ENCODE measurements at regions not wholly inside any gene's neighbourhood (a gene's known extent, or its start where the extent isn't known, plus 50 kb on each side); places are given as distances from the start of the nearest gene placed in this dataset.

GRCh38 chr2:144592500-144593256 is 72.8 kb upstream of the ZEB2 start:
- Histone ChIP-seq H3K4me3 (ENCODE audit: low read depth, low read length) (no peak overlapping the region), H3K36me3 (ENCODE audit: insufficient read depth) (no peaks in the 10 kb centered on the region), H3K27ac (ENCODE audit: low read depth) (no peak overlapping the region), H3K4me1 (ENCODE audit: insufficient read depth) (no peaks in the 10 kb centered on the region)
- DNase-seq (ENCODE audit: extremely low spot score), result no peak
- WGBS, result 89% methylated on average over 8 of the region's 8 CpGs

- 98% methylated on average over 1 of the region's 1 CpG for WGBS
- H3K4me1 ChIP-seq (ENCODE audit: insufficient read depth), result no peaks in the 10 kb centered on the region
- no peak overlapping the region for H3K4me3 ChIP-seq (ENCODE audit: low read depth, low read length)
- H3K27ac ChIP-seq (ENCODE audit: low read depth), result no peak overlapping the region
- H3K36me3 ChIP-seq (ENCODE audit: insufficient read depth), result no peaks in the 10 kb centered on the region
- no peak for DNase-seq (ENCODE audit: extremely low spot score)
Measured at GRCh38 chr2:144587306-144587705, 67.4 kb upstream of the ZEB2 start.

DNA sequence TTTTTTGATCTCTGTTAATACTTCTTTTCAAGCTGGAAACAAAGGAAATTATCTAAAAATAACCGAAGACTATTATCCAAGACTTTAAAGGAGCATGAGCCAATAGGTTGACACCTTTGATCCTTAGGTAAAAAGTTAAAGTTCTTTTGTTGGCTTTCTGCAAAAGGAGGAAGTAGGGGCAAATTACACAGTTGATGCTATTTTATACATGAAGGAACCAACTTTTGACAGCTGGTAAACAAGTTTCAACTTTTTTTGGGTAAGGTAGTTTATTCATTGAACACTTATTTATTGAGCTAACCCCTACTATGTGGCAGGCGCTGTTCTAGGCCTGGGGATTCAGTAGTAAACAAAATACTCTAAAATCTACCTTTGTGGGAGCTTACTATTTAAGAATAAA is 66.6 kb upstream of the ZEB2 start:
- no peak overlapping the region for H3K4me3 ChIP-seq (ENCODE audit: low read depth, low read length)
- no peak for DNase-seq (ENCODE audit: extremely low spot score)
- no peaks in the 10 kb centered on the region for H3K36me3 ChIP-seq (ENCODE audit: insufficient read depth)
- WGBS, result 89% methylated on average over 2 of the region's 2 CpGs
- no peaks in the 10 kb centered on the region for H3K4me1 ChIP-seq (ENCODE audit: insufficient read depth)
- H3K27ac ChIP-seq (ENCODE audit: low read depth), result no peak overlapping the region

DNA sequence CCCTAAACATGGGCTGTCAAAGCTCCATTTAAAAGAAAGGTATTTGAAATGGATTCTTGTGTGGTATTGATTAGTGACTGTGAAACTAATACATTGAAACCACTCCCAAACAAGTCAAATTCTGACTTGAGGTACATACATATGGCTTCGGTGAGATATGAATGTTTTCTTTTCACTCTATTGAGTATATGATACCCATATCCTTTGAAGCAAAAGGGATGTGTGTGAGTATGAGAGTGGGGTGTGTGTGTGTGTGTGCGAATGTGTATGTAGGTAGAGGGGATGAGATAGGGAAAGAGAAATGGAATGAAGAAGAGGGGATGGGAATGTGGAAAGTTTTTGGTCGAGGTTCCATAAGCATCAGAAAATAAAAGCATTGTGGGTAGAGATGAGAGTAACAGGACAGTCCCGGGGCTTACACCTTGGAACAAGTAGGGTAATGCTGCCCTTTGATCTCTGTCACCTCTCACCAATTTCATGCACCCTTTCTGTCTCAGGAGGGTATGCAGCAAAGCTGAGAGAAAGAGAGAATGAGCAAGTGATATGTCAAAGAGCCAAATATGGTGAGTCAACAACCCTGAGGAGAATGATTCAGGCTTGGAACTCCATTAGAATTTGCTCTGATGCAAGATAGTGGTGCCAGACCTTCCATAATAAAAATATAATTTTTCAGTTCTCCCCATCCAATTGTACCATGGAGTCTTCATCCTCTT is 64.0 kb upstream of the ZEB2 start:
- no peak for DNase-seq (ENCODE audit: extremely low spot score)
- Histone ChIP-seq H3K36me3 (ENCODE audit: insufficient read depth) (no peaks in the 10 kb centered on the region), H3K4me1 (ENCODE audit: insufficient read depth) (no peaks in the 10 kb centered on the region), H3K27ac (ENCODE audit: low read depth) (no peak overlapping the region), H3K4me3 (ENCODE audit: low read depth, low read length) (no peak overlapping the region)
- WGBS, result 96% methylated on average over 4 of the region's 4 CpGs

- no peaks in the 10 kb centered on the region for H3K36me3 ChIP-seq (ENCODE audit: insufficient read depth)
- no peaks in the 10 kb centered on the region for H3K4me1 ChIP-seq (ENCODE audit: insufficient read depth)
- WGBS, result 83% methylated on average over 6 of the region's 6 CpGs
- H3K27ac ChIP-seq (ENCODE audit: low read depth), result no peak overlapping the region
- DNase-seq (ENCODE audit: extremely low spot score), result no peak
- H3K4me3 ChIP-seq (ENCODE audit: low read depth, low read length), result no peak overlapping the region
Measured at GRCh38 chr2:144583381-144583729, 63.4 kb upstream of the ZEB2 start.

- H3K4me1 ChIP-seq (ENCODE audit: insufficient read depth), result no peaks in the 10 kb centered on the region
- 65% methylated on average over 12 of the region's 12 CpGs for WGBS
- H3K4me3 ChIP-seq (ENCODE audit: low read depth, low read length), result no peak overlapping the region
- no peaks in the 10 kb centered on the region for H3K36me3 ChIP-seq (ENCODE audit: insufficient read depth)
- no peak for DNase-seq (ENCODE audit: extremely low spot score)
- H3K27ac ChIP-seq (ENCODE audit: low read depth), result no peak overlapping the region
Measured at GRCh38 chr2:144582651-144583380, 62.9 kb upstream of the ZEB2 start.

- WGBS, result 84% methylated on average over 4 of the region's 4 CpGs
- DNase-seq (ENCODE audit: extremely low spot score), result no peak
- Histone ChIP-seq H3K36me3 (ENCODE audit: insufficient read depth) (no peaks in the 10 kb centered on the region), H3K4me1 (ENCODE audit: insufficient read depth) (no peaks in the 10 kb centered on the region), H3K27ac (ENCODE audit: low read depth) (no peak overlapping the region), H3K4me3 (ENCODE audit: low read depth, low read length) (no peak overlapping the region)
Measured at GRCh38 chr2:144580521-144581161, 60.7 kb upstream of the ZEB2 start.

DNA sequence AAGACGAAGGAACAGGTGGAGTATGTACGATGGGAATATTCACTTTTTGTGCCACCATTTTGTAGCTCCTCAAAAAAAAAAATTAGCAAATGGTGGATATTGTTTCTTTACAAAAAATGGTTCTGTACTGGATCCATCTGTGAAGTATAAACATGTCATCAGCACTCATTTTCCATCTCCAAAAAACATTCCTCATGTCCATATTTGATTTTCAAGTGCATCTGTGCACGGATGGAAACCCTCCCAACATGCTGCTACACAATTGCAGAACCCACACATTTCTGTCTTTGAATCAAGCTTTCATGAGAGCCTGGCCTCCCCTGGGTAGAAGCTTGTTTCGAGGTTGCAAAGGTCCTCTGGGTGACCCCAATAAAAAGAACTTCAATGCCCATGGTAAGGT is 59.6 kb upstream of the ZEB2 start:
- DNase-seq (ENCODE audit: extremely low spot score), result no peak
- H3K27ac ChIP-seq (ENCODE audit: low read depth), result no peak overlapping the region
- H3K4me1 ChIP-seq (ENCODE audit: insufficient read depth), result no peaks in the 10 kb centered on the region
- WGBS, result 91% methylated on average over 4 of the region's 4 CpGs
- no peaks in the 10 kb centered on the region for H3K36me3 ChIP-seq (ENCODE audit: insufficient read depth)
- no peak overlapping the region for H3K4me3 ChIP-seq (ENCODE audit: low read depth, low read length)

DNA sequence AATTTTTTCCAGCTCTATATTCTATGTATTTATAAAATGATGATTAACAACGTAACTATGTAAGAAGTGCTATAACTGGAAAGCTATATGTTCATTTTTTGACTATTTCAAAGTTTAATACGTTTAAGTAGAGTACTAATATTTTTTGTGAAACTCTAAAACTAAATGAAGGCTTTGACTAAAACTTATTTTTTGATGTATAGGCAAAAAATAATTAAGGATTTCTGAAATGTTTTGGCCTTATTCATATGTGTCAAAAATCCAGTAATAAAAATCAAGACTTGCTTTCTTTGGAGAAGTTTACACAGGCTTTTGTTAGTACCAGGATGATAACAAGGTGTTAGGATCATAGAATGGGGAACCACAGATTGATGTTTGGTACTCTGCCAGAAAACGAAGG is 58.2 kb upstream of the ZEB2 start:
- WGBS, result 78% methylated on average over 3 of the region's 3 CpGs
- Histone ChIP-seq H3K4me1 (ENCODE audit: insufficient read depth) (no peaks in the 10 kb centered on the region), H3K27ac (ENCODE audit: low read depth) (no peak overlapping the region), H3K4me3 (ENCODE audit: low read depth, low read length) (no peak overlapping the region), H3K36me3 (ENCODE audit: insufficient read depth) (no peaks in the 10 kb centered on the region)
- no peak for DNase-seq (ENCODE audit: extremely low spot score)

GRCh38 chr2:144572977-144573376 is 53.1 kb upstream of the ZEB2 start:
- H3K4me3 ChIP-seq (ENCODE audit: low read depth, low read length), result no peak overlapping the region
- no peaks in the 10 kb centered on the region for H3K4me1 ChIP-seq (ENCODE audit: insufficient read depth)
- H3K36me3 ChIP-seq (ENCODE audit: insufficient read depth), result no peaks in the 10 kb centered on the region
- no peak overlapping the region for H3K27ac ChIP-seq (ENCODE audit: low read depth)
- DNase-seq (ENCODE audit: extremely low spot score), result no peak

DNA sequence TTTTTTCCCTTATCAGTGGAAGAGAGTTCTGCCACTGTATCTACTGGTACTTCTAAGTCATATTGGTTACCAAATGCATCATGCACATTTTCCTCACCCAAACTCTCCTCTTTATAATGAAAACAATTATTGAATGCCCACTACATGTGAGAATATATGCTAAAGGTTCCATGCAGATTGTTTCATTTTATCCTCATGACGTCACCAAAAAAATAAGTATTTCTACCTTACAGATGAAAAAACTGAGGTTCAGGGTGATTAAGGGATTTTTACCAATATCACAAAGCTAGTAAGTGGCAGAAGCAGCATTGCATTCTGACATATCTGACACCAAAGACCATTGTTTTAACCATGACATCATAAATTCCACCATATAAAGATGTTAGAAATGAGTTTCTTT is 51.9 kb upstream of the ZEB2 start:
- Histone ChIP-seq H3K27ac (ENCODE audit: low read depth) (no peak overlapping the region), H3K4me1 (ENCODE audit: insufficient read depth) (no peaks in the 10 kb centered on the region), H3K4me3 (ENCODE audit: low read depth, low read length) (no peak overlapping the region), H3K36me3 (ENCODE audit: insufficient read depth) (no peaks in the 10 kb centered on the region)
- no peak for DNase-seq (ENCODE audit: extremely low spot score)
- WGBS, result 51% methylated on average over 1 of the region's 1 CpG

- 93% methylated on average over 3 of the region's 3 CpGs for WGBS
- no peaks in the 10 kb centered on the region for H3K36me3 ChIP-seq (ENCODE audit: insufficient read depth)
- H3K4me3 ChIP-seq (ENCODE audit: low read depth, low read length), result no peak overlapping the region
- H3K27ac ChIP-seq (ENCODE audit: low read depth), result no peak overlapping the region
- H3K4me1 ChIP-seq (ENCODE audit: insufficient read depth), result no peaks in the 10 kb centered on the region
- DNase-seq (ENCODE audit: extremely low spot score), result no peak
Measured at GRCh38 chr2:144570566-144570965, 50.6 kb upstream of the ZEB2 start.
